ENCODE measurements at regions not wholly inside any gene's neighbourhood (a gene's known extent, or its start where the extent isn't known, plus 50 kb on each side); places are given as distances from the start of the nearest gene placed in this dataset.
A peak's percentile ranks its signal among the peaks of the same experiment; 100 is the strongest.
"Not testable (repeated sequence)": the region's sequence is repeated elsewhere in the genome, so short reads cannot be mapped to it uniquely, and the experiment has no call there.

GRCh38 chr11:13216711-13217075 is 60.9 kb upstream of the BMAL1 start:
- no peak for ATAC-seq

DNA sequence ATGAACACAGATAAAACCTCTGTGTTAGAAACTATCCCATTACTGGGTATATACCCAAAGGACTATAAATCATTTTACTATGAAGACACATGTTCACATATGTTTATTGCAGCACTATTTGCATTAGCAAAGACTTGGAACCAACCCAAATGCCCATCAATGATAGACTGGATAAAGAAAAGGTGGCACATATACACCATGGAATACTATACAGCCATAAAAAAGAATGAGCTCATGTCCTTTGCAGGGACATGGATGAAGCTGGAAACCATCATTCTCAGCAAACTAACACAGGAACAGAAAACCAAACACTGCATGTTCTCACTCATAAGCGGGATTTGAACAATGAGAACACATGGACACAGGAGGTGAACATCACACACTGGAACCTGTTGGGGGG is 58.9 kb upstream of the BMAL1 start:
- BruUV-seq (replicated peaks); H3K79me2 ChIP-seq (ENCODE audit: insufficient read depth, low read length); FAIRE-seq; H3K4me3 ChIP-seq (replicated peaks in 1 of 3; ENCODE audit: insufficient read depth in 1 of 3, low read depth in 2 of 3, low read length in 3 of 3); H3K9me3 ChIP-seq (ENCODE audit: low read length); in situ Hi-C loops (cut with HindIII; ENCODE audit: extremely low pct_ligation_motif_present, low pct_unique_long_range_greater_than_20kb); ATAC-seq; H4K20me1 ChIP-seq (ENCODE audit: insufficient read depth, low read length); POLR2A ChIA-PET; H3K27ac ChIP-seq (ENCODE audit: extremely low read length, insufficient read depth, low read length); H3K9ac ChIP-seq (ENCODE audit: insufficient read depth, low read depth, low read length); H3K36me3 ChIP-seq (replicated peaks in 1 of 2; ENCODE audit: control insufficient read depth in 1 of 2, insufficient read depth in 2 of 2, low read length in 2 of 2); H3K4me1 ChIP-seq (ENCODE audit: insufficient read depth, low read length); DNase-seq (ENCODE audit: low spot score); CTCF ChIA-PET (ENCODE audit: low intra/inter-chr PET ratio, low total read pairs); H2AFZ ChIP-seq (ENCODE audit: low read length); H3K4me2 ChIP-seq (ENCODE audit: low read depth, low read length): not testable (repeated sequence)
- H3K27me3 ChIP-seq (ENCODE audit: control insufficient read depth in 1 of 2, insufficient read depth in 2 of 2, low read length in 2 of 2) = peaks cover 0 to 26% of the 10 kb centered on the region in 2 experiments; a peak in 2 of 5 replicates
- 79% methylated on average over 1 of the region's 1 CpG for WGBS (ENCODE audit: low lambda C conversion rate)
- intact Hi-C loops (cut with micrococcal nuclease; ENCODE audit: unreplicated experiment) = loop anchor here (10.0 kb wide), 1 partner anchor 246 kb away; the partner anchor contains the start of gene BTBD10

More at GRCh38 chr11:13216711-13217075, 60.9 kb upstream of the BMAL1 start:
- Histone ChIP-seq H3K4me2 (ENCODE audit: low read depth, low read length) (no peak overlapping the region), H2AFZ (ENCODE audit: low read length) (no peak overlapping the region), H4K20me1 (ENCODE audit: insufficient read depth, low read length) (no peaks in the 10 kb centered on the region), H3K9me3 (ENCODE audit: low read length) (no peaks in the 10 kb centered on the region), H3K9ac (ENCODE audit: insufficient read depth, low read depth, low read length) (no peak overlapping the region), H3K4me1 (ENCODE audit: insufficient read depth, low read length) (no peaks in the 10 kb centered on the region), H3K27me3 (ENCODE audit: control insufficient read depth in 1 of 2, insufficient read depth in 2 of 2, low read length in 2 of 2) (peaks cover 0 to 26% of the 10 kb centered on the region in 2 experiments; a peak in 2 of 5 replicates), H3K4me3 (replicated peaks in 1 of 3; ENCODE audit: insufficient read depth in 1 of 3, low read depth in 2 of 3, low read length in 3 of 3) (no peak overlapping the region), H3K27ac (ENCODE audit: extremely low read length, insufficient read depth, low read length) (no peak overlapping the region), H3K79me2 (ENCODE audit: insufficient read depth, low read length) (no peaks in the 10 kb centered on the region), H3K36me3 (replicated peaks in 1 of 2; ENCODE audit: control insufficient read depth in 1 of 2, insufficient read depth in 2 of 2, low read length in 2 of 2) (no peaks in the 10 kb centered on the region)
- no TSS peak for BruUV-seq (replicated peaks)
- in situ Hi-C loops (cut with HindIII; ENCODE audit: extremely low pct_ligation_motif_present, low pct_unique_long_range_greater_than_20kb) = no loop called here
- ChIA-PET POLR2A (no interaction called here), CTCF (ENCODE audit: low intra/inter-chr PET ratio, low total read pairs) (no interaction called here)
- intact Hi-C loops (cut with micrococcal nuclease; ENCODE audit: unreplicated experiment) = loop anchor here (10.0 kb wide), 1 partner anchor 248 kb away; the partner anchor contains the start of gene BTBD10
- TF ChIP-seq ZNF572 (CRISPR knock-in tag; IDR thresholded peaks at IDR 0.05) (no peak), CAMTA2 (CRISPR knock-in tag; IDR thresholded peaks at IDR 0.05; ENCODE audit: borderline replicate concordance) (no peak), ZNF75D (CRISPR knock-in tag; IDR thresholded peaks at IDR 0.05; ENCODE audit: borderline replicate concordance) (no peak), ATF7 (IDR thresholded peaks at IDR 0.05) (peak; percentile 68), ATF7 (CRISPR knock-in tag; IDR thresholded peaks at IDR 0.05) (no peak), ZNF589 (CRISPR knock-in tag; conservative IDR thresholded peaks at IDR 0.05) (no peak)
- DNase-seq (ENCODE audit: low spot score) (no peak), FAIRE-seq (no peak)
- WGBS (ENCODE audit: low lambda C conversion rate) = 4% methylated on average over 2 of the region's 3 CpGs

Data from HepG2 (cell line).